ENCODE measurements at regions not wholly inside any gene's neighbourhood (a gene's known extent, or its start where the extent isn't known, plus 50 kb on each side); places are given as distances from the start of the nearest gene placed in this dataset.

- Histone ChIP-seq H3K4me3 (no peak overlapping the region), H3K27me3 (replicated peaks; ENCODE audit: insufficient read depth) (no peaks in the 10 kb centered on the region), H3K36me3 (no peaks in the 10 kb centered on the region), H3K9me3 (no peaks in the 10 kb centered on the region), H3K27ac (no peak overlapping the region), H3K4me1 (ENCODE audit: control insufficient read depth in 1 of 2, low read depth in 2 of 2) (peaks cover 0 to 8% of the 10 kb centered on the region in 2 donors)
- no peak for TF ChIP-seq CTCF (IDR thresholded peaks at IDR 0.05)
- DNase-seq (ENCODE audit: low spot score) (no peak), ATAC-seq (ENCODE audit: insufficient number of reproducible peaks, low FRiP score, low read depth) (no peak)
These were observed 62.8 kb upstream of the SLC39A10 start for GRCh38 chr2:195594248-195594647.

- Histone ChIP-seq H3K27me3 (replicated peaks; ENCODE audit: insufficient read depth) (no peaks in the 10 kb centered on the region), H3K4me3 (no peak overlapping the region), H3K4me1 (ENCODE audit: control insufficient read depth in 1 of 2, low read depth in 2 of 2) (peaks cover 0 to 8% of the 10 kb centered on the region in 2 donors), H3K36me3 (no peaks in the 10 kb centered on the region), H3K27ac (no peak overlapping the region), H3K9me3 (no peaks in the 10 kb centered on the region)
- no peak for TF ChIP-seq CTCF (IDR thresholded peaks at IDR 0.05)
- DNase-seq (ENCODE audit: low spot score): no peak
- ATAC-seq (ENCODE audit: insufficient number of reproducible peaks, low FRiP score, low read depth): no peak
These were observed 64.9 kb upstream of the SLC39A10 start for GRCh38 chr2:195592105-195592504.

GRCh38 chr2:195590861-195591205 is 66.2 kb upstream of the SLC39A10 start:
- DNase-seq (ENCODE audit: low spot score): no peak
- Histone ChIP-seq H3K4me1 (ENCODE audit: control insufficient read depth in 1 of 2, low read depth in 2 of 2) (peaks cover 0 to 8% of the 10 kb centered on the region in 2 donors), H3K36me3 (no peaks in the 10 kb centered on the region), H3K4me3 (no peak overlapping the region), H3K9me3 (no peaks in the 10 kb centered on the region), H3K27me3 (replicated peaks; ENCODE audit: insufficient read depth) (no peaks in the 10 kb centered on the region), H3K27ac (no peak overlapping the region)
- no peak for TF ChIP-seq CTCF (IDR thresholded peaks at IDR 0.05)
- no peak for ATAC-seq (ENCODE audit: insufficient number of reproducible peaks, low FRiP score, low read depth)

- ATAC-seq (ENCODE audit: insufficient number of reproducible peaks, low FRiP score, low read depth): no peak
These were observed 66.7 kb upstream of the SLC39A10 start for GRCh38 chr2:195590199-195590860.

GRCh38 chr2:195587966-195588365 is 69.1 kb upstream of the SLC39A10 start:
- ATAC-seq (ENCODE audit: insufficient number of reproducible peaks, low FRiP score, low read depth): no peak
- H3K9me3 ChIP-seq: no peaks in the 10 kb centered on the region
- TF ChIP-seq CTCF (IDR thresholded peaks at IDR 0.05): no peak

More at GRCh38 chr2:195590199-195590860, 66.7 kb upstream of the SLC39A10 start:
- no peak for DNase-seq (ENCODE audit: low spot score)
- TF ChIP-seq CTCF (IDR thresholded peaks at IDR 0.05): no peak
- Histone ChIP-seq H3K27ac (no peak overlapping the region), H3K4me3 (no peak overlapping the region), H3K4me1 (ENCODE audit: control insufficient read depth in 1 of 2, low read depth in 2 of 2) (peaks cover 0 to 8% of the 10 kb centered on the region in 2 donors), H3K36me3 (no peaks in the 10 kb centered on the region), H3K9me3 (no peaks in the 10 kb centered on the region), H3K27me3 (replicated peaks; ENCODE audit: insufficient read depth) (no peaks in the 10 kb centered on the region)

More at GRCh38 chr2:195587966-195588365, 69.1 kb upstream of the SLC39A10 start:
- H3K27me3 ChIP-seq (replicated peaks; ENCODE audit: insufficient read depth): no peaks in the 10 kb centered on the region
- DNase-seq (ENCODE audit: low spot score): no peak
- H3K36me3 ChIP-seq: no peaks in the 10 kb centered on the region
- no peak overlapping the region for H3K27ac ChIP-seq
- H3K4me1 ChIP-seq (ENCODE audit: control insufficient read depth in 1 of 2, low read depth in 2 of 2): peaks cover 0 to 8% of the 10 kb centered on the region in 2 donors
- H3K4me3 ChIP-seq: no peak overlapping the region

All from thoracic aorta (tissue), 2 donors.